Panc1 (cell line): ENCODE measurements at regions not wholly inside any gene's neighbourhood (a gene's known extent, or its start where the extent isn't known, plus 50 kb on each side); places are given as distances from the start of the nearest gene placed in this dataset.

Experiments used
- ATAC-seq: fragments of 200-7000 bp; cut with Tn5 transposase; 2 replicates; pipeline ENCODE4 v1.9.1; 2020; ENCODE audit warnings: mild to moderate bottlenecking, moderate library complexity
- BruUV-seq: library from RNA; stranded (reverse); fragments of 400-500 nt; replicated peaks from 2 replicates; lab custom pipeline; 2021; lab: Mats Ljungman, UMichigan
- CTCF ChIA-PET: fragments of 300-600 bp; sonication (Branson Sonifier 250); formaldehyde crosslinking; loops from one replicate; lab custom pipeline; 2022; ENCODE audit warnings: antibody characterized with exemption; lab: Charles Lee
- POLR2A ChIA-PET: fragments of 300-600 bp; sonication (Branson Sonifier 250); formaldehyde crosslinking; loops from one replicate; lab custom pipeline; 2022; ENCODE audit warnings: antibody characterized with exemption; lab: Charles Lee
- DNase-seq: peaks from one replicate; pipeline ENCODE4 v3.0.0-alpha.2; 2010; ENCODE audit warnings: low read depth, low spot score
- H3K27ac ChIP-seq: 2 replicates; pipeline ENCODE4 v1.5.1; 2011; ENCODE audit warnings: mild to moderate bottlenecking, low read length, inconsistent platforms
- H3K27me3 ChIP-seq: fragments of 200-500 bp; sonication (Bioruptor generic); 2 replicates; pipeline ENCODE4 v1.6.0; 2014; ENCODE audit warnings: low read length, inconsistent platforms; ENCODE audit not compliant: control insufficient read depth, insufficient read depth
- H3K36me3 ChIP-seq: fragments of 200-500 bp; sonication (Bioruptor generic); 2 replicates; pipeline ENCODE4 v1.5.1; 2014; ENCODE audit warnings: inconsistent platforms, mild to moderate bottlenecking, low read length, moderate library complexity; ENCODE audit not compliant: control insufficient read depth, insufficient read depth
- H3K4me1 ChIP-seq: 2 replicates; pipeline ENCODE4 v1.5.1; 2011; ENCODE audit warnings: inconsistent platforms, mild to moderate bottlenecking, low read length, moderate library complexity; ENCODE audit not compliant: control insufficient read depth, insufficient read depth
- H3K4me3 ChIP-seq, 2 experiments: 2 replicates each; pipeline ENCODE4 v1.5.1; 2011 to 2012; ENCODE audit warnings: low read depth in 2 of 2, low read length in 2 of 2, mild to moderate bottlenecking in 2 of 2, inconsistent platforms in 1 of 2, moderate library complexity in 1 of 2
- H3K9me3 ChIP-seq: fragments of 200-500 bp; sonication (Bioruptor generic); 2 replicates; pipeline ENCODE4 v1.5.1; 2014; ENCODE audit warnings: low read depth, mild to moderate bottlenecking, inconsistent platforms, low read length, moderate library complexity; ENCODE audit not compliant: control insufficient read depth, insufficient read depth
- CTCF ChIP-seq: fragments of 450-650 bp; IDR thresholded peaks from 2 replicates; pipeline ENCODE4 v1.5.1; 2017; ENCODE audit warnings: mild to moderate bottlenecking
- POLR2AphosphoS5 ChIP-seq: IDR thresholded peaks from 2 replicates; pipeline ENCODE4 v1.6.1; 2012; ENCODE audit warnings: mild to moderate bottlenecking, low read depth, low read length, moderate library complexity
- REST ChIP-seq, 2 experiments: IDR thresholded peaks; 2 replicates each; pipeline ENCODE4 v1.6.1; 2011 to 2012; ENCODE audit warnings: low read depth in 2 of 2, control low read depth in 1 of 2, low read length in 1 of 2, mild to moderate bottlenecking in 1 of 2, moderate library complexity in 1 of 2; ENCODE audit not compliant: insufficient read depth in 1 of 2
- SIN3A ChIP-seq: IDR thresholded peaks from 2 replicates; pipeline ENCODE4 v1.6.1; 2012; ENCODE audit warnings: low read depth, mild to moderate bottlenecking, low read length, moderate library complexity, borderline replicate concordance; ENCODE audit not compliant: insufficient read depth
- TCF7L2 ChIP-seq: IDR thresholded peaks from 2 replicates; pipeline ENCODE4 v1.6.1; 2011; ENCODE audit warnings: mild to moderate bottlenecking, low read depth, low read length, inconsistent platforms
- in situ Hi-C: cut with HindIII; loops from 2 replicates; pipeline ENCODE4 v1.10.0; 2016; ENCODE audit warnings: low sequenced_read_pairs, low pct_unique_long_range_greater_than_20kb
- intact Hi-C: fragments of 100-400 bp; cut with micrococcal nuclease; formaldehyde crosslinking; loops from one replicate; pipeline ENCODE4 v1.10.0; 2022; ENCODE audit not compliant: unreplicated experiment

DNA sequence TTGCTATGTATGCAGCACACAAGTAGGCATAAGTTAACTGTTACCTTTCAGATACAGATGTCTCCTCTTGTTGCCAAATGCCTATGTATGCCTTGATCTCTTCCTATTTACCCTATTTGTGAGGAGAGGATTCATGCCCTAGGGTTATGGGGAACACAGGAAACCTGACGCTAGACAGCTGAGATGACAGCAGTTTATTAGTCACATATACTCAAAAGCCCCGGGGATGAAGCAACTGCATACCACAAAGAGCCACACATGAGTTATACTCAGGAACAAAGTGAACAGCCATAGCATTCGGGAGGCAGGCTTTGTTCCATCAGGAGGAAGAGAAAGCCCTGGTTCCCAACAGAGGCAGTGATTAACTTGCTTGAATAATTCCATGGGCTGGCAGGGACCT, 1011.7 kb upstream of the PCDH7 start:
- H3K36me3 ChIP-seq: no peaks in the 10 kb centered on the region
- POLR2A ChIA-PET: no interaction called here
- BruUV-seq: no TSS peak
- H3K4me1 ChIP-seq: no peaks in the 10 kb centered on the region
- in situ Hi-C loops (no loop called here), intact Hi-C loops (no loop called here)
- DNase-seq (no peak), ATAC-seq (no peak)
- H3K4me3 ChIP-seq: no peak overlapping the region
- CTCF ChIA-PET: no interaction called here
- TF ChIP-seq REST (IDR thresholded peaks at IDR 0.05; ENCODE audit: insufficient read depth in 1 of 2, low read depth in 2 of 2, low read length in 1 of 2): no peak
- no peak for TF ChIP-seq POLR2AphosphoS5
- no peak for TF ChIP-seq SIN3A
- TF ChIP-seq TCF7L2: no peak
- no peak for TF ChIP-seq CTCF
- H3K27me3 ChIP-seq: no peaks in the 10 kb centered on the region
- no peaks in the 10 kb centered on the region for H3K9me3 ChIP-seq
- H3K27ac ChIP-seq: no peak overlapping the region

DNA sequence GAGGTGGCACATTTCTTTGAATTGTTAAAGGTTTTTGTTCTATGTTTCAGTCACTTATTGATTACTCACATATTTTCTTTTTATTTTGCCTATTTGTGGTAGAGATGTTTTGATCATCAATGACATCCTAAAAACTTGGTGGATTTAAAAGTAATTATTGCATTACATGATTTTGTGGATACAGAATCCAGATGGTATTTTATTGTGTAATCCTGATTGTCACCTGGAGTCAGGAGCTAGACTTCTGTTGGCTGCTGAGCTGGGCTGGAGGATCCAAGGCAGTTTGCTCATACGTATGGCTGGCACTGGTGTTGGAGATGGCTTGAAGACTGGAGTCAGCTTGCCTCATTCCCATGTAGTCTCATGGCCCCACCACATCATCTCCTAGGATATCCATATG, 1009.6 kb upstream of the PCDH7 start:
- no peaks in the 10 kb centered on the region for H3K36me3 ChIP-seq
- ChIA-PET POLR2A (no interaction called here), CTCF (no interaction called here)
- ATAC-seq (no peak), DNase-seq (no peak)
- no peak overlapping the region for H3K4me3 ChIP-seq
- H3K27ac ChIP-seq: no peak overlapping the region
- TF ChIP-seq REST (IDR thresholded peaks at IDR 0.05; ENCODE audit: insufficient read depth in 1 of 2, low read depth in 2 of 2, low read length in 1 of 2): no peak
- TF ChIP-seq TCF7L2: no peak
- TF ChIP-seq SIN3A: no peak
- TF ChIP-seq POLR2AphosphoS5: no peak
- no peak for TF ChIP-seq CTCF
- H3K4me1 ChIP-seq: no peaks in the 10 kb centered on the region
- H3K27me3 ChIP-seq: no peaks in the 10 kb centered on the region
- in situ Hi-C loops: no loop called here
- H3K9me3 ChIP-seq: no peaks in the 10 kb centered on the region
- BruUV-seq: no TSS peak
- intact Hi-C loops: no loop called here
